ENCODE measurements at regions not wholly inside any gene's neighbourhood (a gene's known extent, or its start where the extent isn't known, plus 50 kb on each side); places are given as distances from the start of the nearest gene placed in this dataset.

GRCh38 chr7:41910940-41911600, 208.2 kb upstream of the INHBA start:
- DNase-seq (ENCODE audit: low read depth in 2 of 2) = no peak

GRCh38 chr7:41907444-41907843, 204.6 kb upstream of the INHBA start:
- DNase-seq (ENCODE audit: low read depth in 2 of 2) = no peak

GRCh38 chr7:41900532-41900931, 197.6 kb upstream of the INHBA start:
- no peak for DNase-seq (ENCODE audit: low read depth in 2 of 2)

GRCh38 chr7:41899823-41900433, 197.0 kb upstream of the INHBA start:
- no peak for DNase-seq (ENCODE audit: low read depth in 2 of 2)

- no peak for DNase-seq (ENCODE audit: low read depth in 2 of 2)
These were observed 190.8 kb upstream of the INHBA start for GRCh38 chr7:41893656-41894055.

GRCh38 chr7:41892356-41893100, 189.6 kb upstream of the INHBA start:
- DNase-seq (ENCODE audit: low read depth in 2 of 2) = no peak

- no peak for DNase-seq (ENCODE audit: low read depth in 2 of 2)
These were observed 189.1 kb upstream of the INHBA start for GRCh38 chr7:41891950-41892349.

GRCh38 chr7:41890631-41891274, 187.9 kb upstream of the INHBA start:
- no peak for DNase-seq (ENCODE audit: low read depth in 2 of 2)

GRCh38 chr7:41889472-41889871, 186.6 kb upstream of the INHBA start:
- DNase-seq (ENCODE audit: low read depth in 2 of 2) = no peak

- no peak for DNase-seq (ENCODE audit: low read depth in 2 of 2)
These were observed 186.2 kb upstream of the INHBA start for GRCh38 chr7:41889040-41889439.

- no peak for DNase-seq (ENCODE audit: low read depth in 2 of 2)
These were observed 184.5 kb upstream of the INHBA start for GRCh38 chr7:41887416-41887815.

- DNase-seq (ENCODE audit: low read depth in 2 of 2) = no peak
These were observed 184.0 kb upstream of the INHBA start for GRCh38 chr7:41886901-41887311.

GRCh38 chr7:41886262-41886900, 183.5 kb upstream of the INHBA start:
- no peak for DNase-seq (ENCODE audit: low read depth in 2 of 2)

- DNase-seq (ENCODE audit: low read depth in 2 of 2) = no peak
These were observed 182.9 kb upstream of the INHBA start for GRCh38 chr7:41885748-41886147.

- no peak for DNase-seq (ENCODE audit: low read depth in 2 of 2)
These were observed 182.2 kb upstream of the INHBA start for GRCh38 chr7:41885078-41885477.

GRCh38 chr7:41882745-41883420, 180.0 kb upstream of the INHBA start:
- DNase-seq (ENCODE audit: low read depth in 2 of 2) = no peak

GRCh38 chr7:41882256-41882655, 179.4 kb upstream of the INHBA start:
- DNase-seq (ENCODE audit: low read depth in 2 of 2) = no peak

GRCh38 chr7:41881331-41882130, 178.6 kb upstream of the INHBA start:
- peak in 1 of 2 donors; percentile 35 for DNase-seq (ENCODE audit: low read depth in 2 of 2)

- DNase-seq (ENCODE audit: low read depth in 2 of 2) = no peak
These were observed 177.2 kb upstream of the INHBA start for GRCh38 chr7:41880107-41880506.

- no peak for DNase-seq (ENCODE audit: low read depth in 2 of 2)
These were observed 176.5 kb upstream of the INHBA start for GRCh38 chr7:41879403-41879802.

Measured in stimulated activated CD4-positive, alpha-beta T cell treated with anti-CD3 and anti-CD28 coated beads, Interleukin-1b, Interleukin-23, amount 100 ng/mL, for 1 hour (primary cell).